GM11168 (cell line): ENCODE measurements at regions not wholly inside any gene's neighbourhood (a gene's known extent, or its start where the extent isn't known, plus 50 kb on each side); places are given as distances from the start of the nearest gene placed in this dataset.
"Not testable (repeated sequence)": the region's sequence is repeated elsewhere in the genome, so short reads cannot be mapped to it uniquely, and the experiment has no call there.

Source experiments
- in situ Hi-C: fragments of 300-500 bp; cut with MboI; formaldehyde crosslinking; loops from one replicate; pipeline ENCODE4 v1.12.0; 2022; ENCODE audit warnings: low sequenced_read_pairs; ENCODE audit not compliant: unreplicated experiment

DNA sequence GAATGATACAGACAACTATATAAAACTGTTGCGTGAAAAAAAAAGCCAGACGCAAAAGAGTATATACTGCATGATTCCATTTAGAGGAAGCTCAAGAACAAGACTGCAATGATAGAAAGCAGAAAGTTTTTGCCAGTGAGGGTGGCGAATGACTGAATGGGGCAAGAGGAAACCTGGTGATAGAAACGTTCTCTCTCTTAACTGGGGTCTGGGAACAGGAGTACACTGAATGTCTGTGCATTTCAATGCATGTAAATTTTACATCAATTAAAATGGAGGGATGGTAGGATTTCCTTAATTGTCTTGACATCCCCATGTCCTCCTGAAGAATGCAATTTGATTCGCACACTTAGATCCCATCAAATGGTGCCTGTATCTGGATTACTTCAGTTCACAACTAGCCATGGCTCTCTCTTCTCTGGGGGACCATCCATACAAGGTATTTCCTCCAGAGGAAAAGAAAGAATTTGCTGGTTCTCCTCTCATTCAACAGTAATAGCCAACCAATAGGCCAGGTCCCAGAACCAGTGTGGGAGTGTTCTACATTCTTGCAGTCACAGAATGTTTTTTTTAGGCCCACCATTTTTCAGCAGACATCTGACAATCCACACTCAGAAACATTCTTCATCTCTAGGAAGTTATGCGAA, 221.0 kb upstream of the KLF14 start:
- in situ Hi-C loops = no loop called here

DNA sequence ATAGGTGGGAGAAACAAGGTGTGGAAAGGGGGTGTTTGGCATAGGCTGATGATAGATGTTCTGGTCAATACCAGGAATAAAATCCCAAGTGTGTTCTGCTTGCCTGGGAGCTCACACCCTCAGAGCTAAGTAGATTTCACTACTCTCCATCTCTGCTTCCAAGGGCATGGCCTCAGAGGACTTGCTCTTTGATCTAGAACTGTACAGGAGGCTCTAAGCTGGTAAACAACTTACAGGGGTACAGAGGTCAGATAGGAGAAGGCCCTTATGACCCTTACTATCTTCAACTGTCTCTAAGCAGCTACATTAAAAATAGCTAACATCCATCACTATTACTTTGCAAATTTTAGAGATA, 221.5 kb upstream of the KLF14 start:
- in situ Hi-C loops = no loop called here

DNA sequence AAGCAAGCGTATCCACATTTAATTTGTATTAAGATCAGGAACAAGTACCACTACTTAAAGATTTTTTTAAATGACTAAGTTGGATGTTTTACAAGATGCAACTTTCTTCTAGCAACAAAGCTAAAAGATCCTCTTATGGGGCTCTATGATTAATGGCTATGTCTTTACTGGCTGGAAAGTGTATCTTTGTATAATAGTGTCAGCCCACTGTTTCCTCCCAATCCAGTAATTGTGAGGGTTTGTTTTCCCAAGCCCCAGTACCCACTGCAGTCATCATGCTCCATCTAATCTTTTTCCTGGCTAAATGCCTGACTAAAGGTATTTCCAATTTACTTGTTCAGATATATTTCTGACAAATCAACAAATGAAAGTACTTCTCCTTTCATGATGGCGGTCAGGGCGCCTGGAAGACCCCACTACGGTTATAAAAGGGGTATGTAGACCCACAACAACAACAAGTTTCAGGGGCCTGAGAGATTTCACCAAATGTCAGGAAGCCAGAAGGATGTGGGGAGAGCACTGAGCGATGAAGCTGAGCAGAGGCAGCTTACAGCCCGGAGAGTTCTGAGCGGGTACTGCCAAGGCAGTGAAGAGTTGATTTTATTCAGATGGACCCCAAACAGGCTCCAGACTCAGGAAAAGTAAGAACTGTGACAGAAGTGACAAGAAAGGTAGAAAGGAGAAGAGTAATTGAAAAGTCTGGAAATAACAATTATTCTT, 222.6 kb upstream of the KLF14 start:
- in situ Hi-C loops = no loop called here

DNA sequence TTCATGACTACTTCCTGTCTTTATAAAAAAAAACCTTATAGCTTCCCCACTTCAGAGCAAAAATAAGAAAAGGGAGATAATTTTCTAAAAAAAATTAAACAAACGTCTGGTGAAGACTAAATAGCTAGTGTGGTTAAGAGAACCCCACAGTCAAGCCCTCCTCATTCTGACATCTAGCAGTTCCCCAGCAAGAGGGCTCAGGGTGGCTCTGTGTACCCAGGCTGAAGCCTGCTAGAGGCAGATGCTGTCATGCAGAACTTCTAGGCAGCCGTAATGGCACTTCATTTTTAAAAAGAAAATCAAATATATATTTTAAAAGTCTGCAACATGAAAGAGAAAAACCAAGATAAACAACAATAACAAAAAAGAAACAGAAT, 223.1 kb upstream of the KLF14 start:
- in situ Hi-C loops = no loop called here

DNA sequence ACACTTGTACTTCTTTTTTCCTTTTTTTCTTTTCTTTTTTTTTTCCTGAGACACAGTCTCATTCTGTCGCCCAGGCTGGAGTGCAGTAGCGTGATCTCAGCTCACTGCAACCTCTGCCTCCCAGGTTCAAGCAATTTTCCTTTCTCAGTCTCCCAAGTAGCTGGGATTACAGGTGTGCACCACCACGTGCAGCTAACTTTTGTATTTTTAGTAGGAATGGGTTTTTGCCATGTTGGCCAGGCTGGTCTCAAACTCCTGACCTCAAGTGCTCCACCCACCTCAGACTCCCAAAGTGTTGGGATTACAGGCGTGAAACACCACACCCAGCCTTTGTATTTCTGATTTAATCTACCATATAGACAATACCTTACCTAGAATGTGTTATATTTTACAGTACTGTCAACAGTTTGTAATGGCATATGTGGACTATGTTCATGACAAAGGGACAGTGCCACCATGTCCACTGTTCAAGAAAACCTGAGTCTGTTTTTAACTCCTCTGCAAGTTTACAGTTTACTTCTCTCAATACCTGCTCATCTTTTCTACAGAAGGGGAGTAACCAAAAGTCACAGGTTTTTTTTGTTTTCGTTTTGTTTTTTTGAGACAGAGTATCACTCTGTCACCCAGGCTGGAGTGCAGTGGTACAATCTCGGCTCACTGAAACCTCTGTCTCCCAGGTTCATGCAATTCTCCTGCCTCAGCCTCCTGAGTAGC, 223.9 kb upstream of the KLF14 start:
- in situ Hi-C loops = not testable (repeated sequence)

DNA sequence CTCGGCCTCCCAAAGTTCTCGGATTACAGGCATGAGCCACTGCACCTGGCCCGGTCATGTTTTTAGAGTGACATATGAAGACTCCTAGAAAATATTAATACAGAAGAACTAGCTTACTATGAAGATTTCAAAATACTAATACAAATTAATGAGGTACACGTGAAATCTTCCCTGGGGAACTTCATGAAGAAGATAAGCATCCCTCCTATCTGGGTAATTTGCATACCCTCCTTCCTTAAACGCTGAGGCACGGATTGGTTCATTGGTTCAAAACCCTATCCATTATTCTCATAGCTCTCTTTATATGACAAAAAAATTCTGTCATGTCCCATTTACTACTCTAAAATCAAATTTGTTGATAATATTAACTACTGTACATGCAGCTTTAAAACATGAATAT, 224.8 kb upstream of the KLF14 start:
- in situ Hi-C loops = no loop called here

DNA sequence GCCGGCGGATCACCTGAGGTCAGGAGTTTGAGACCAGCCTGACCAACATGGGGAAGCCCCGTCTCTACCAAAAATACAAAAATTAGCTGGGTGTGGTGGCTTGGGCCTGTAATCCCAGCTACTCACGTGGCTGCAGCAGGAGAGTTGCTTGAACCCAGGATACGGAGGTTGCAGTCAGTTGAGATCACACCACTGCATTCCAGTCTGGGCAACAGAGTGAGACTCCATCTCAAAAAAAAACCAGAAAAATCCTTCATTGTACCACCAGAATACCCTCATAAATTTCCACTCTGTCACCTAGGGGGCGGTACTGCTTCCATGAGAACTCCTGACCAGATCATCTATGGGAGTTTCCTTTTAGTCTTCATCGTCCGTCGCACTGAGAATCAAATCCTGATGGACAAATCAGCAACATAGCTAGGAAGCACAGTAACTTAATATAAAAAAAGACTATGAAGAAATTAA, 225.8 kb upstream of the KLF14 start:
- in situ Hi-C loops = no loop called here

DNA sequence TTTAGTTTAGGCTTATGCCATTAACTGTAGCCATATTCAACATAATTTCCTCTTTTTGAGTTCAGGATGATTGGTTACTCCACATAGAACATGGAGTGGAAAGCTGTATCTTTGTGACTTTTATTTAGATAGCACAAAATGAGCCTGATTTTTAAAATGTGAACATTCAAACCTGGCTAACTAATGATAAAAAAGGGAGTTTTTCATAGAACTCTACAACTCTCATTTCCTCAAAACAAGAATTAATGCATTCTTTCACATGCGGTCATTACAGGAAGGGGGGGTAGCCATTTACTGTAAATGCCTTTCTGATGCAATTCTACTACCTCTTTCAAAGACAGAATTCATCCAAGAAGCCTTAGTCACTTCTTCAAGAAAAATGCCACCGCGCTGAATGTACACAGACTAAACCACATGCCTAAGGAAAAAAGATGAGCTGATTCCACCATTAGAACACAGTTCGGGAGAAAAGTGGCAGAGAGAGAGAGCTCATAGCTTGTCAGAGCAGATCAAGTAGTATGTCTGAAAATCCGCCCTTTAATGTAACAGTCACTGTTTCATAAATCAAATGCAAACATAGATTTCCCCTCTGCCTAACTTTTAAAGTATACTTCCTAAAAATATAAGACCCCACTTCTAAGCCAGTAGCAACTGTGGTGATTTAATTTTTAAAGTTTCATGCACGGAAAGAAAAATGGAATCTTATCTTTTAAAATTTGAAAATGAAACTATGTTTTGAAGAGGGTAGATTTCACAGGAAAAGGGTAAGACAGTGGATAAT, 226.4 kb upstream of the KLF14 start:
- in situ Hi-C loops = no loop called here

DNA sequence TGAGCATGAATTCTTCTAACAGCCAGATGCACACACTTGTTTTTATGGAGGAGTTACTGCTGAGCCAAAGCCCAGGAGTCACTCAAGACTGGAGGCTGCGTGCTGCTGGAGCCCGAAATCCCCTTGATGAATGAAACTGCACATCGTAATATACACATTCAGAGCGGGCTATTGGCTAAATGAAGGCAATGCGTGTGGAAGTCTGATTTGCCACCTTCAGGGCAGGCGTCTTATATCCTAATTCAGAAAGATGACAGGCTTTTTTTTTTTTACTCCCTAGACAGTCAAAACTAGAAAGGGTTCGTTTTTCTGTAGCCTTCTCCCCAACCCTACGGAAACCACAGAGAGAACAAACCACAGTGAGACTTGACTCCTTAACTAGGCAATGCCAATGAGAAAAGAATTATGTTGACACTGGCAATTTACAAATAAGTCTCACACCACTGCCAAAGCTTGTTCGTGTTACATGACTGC, 227.2 kb upstream of the KLF14 start:
- in situ Hi-C loops = no loop called here

DNA sequence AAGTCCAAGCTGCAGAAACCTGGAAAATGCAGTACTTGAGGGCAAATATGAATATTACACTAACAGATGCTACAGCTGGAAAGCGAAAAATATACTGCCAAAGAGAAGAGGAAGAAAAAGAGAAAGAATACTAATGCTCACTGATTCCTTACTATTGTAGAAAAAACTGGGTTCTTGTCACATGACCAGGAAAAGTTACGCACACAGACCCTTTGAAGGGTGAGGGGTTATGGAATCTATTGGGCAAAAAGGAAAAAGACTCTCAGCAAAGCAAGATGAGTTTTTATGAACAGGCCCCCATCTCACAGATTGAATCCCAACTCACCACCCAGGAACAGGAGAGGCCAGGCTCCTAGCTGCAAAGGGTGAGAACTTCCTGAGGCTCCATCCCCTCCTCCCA, 228.1 kb upstream of the KLF14 start:
- in situ Hi-C loops = no loop called here

DNA sequence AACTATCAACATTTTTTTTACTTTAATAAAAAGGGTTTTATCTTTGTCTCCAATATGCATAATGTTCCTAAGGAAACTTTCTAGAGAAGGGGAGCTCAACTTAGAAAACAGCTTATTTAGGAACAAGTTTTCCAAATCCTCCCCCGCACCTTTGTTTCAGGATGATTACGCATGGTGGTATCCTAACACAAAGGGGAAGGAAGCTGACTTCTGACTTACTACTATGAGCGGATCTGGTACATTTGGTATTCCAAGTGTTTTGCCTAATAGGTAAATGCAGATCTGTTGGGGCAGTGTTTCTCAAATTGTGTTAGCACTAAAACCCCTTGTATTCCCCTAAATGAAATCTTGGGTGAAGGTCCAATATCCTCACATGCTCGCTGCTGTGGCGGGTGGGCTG, 229.3 kb upstream of the KLF14 start:
- in situ Hi-C loops = no loop called here

DNA sequence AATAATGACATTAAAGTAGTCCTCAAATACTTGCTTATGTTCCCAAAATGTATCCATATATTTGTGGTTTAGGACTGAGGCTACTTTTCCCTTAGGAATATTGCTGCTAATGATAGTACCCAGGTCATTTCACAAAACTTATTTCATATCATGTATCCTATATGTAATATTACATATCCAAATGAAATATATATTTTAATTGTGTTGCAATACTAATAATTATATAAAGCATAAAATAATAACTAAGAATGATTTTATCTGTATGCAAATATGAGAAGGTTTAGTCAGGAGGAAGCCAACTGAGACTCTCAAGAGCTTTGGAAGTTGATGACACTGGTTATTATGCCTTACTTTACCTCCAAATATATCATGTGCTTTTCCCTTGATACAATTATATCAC, 231.5 kb upstream of the KLF14 start:
- in situ Hi-C loops = no loop called here

DNA sequence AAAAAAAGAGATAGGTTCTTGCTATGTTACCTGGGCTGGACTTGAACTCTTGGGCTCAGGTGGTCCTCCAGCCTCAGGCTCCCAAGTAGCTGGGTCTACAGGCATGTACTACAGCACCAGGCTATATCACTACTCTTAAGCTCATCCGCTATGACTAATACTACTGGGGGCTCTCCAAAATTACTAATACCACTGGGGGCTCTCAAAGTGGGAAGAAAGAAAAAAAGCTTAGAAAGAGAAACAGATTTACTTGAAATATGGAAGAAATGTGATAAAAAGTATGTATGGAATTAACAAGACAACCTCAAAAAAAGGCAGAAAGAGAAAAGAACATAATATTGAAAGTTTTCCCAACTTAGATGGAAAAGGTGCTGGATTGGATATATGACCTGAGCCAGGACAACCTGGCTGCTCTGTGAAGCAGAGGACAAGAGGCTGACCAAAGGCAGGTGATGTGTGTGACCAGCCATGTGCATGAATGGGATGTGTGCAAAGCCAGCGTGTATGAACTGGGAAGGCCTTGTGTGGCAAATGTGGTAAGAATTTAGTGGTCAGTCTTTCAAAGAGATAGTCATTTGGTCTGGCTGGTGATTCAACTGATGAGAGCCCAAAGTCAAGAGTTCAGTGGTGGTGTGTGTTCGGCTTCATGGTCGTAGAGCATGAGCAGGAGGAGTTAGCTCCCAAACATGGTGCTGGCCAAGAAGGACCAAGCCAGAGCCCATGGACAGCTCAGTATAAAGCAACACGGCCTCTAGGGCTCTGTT, 232.4 kb upstream of the KLF14 start:
- in situ Hi-C loops = no loop called here

DNA sequence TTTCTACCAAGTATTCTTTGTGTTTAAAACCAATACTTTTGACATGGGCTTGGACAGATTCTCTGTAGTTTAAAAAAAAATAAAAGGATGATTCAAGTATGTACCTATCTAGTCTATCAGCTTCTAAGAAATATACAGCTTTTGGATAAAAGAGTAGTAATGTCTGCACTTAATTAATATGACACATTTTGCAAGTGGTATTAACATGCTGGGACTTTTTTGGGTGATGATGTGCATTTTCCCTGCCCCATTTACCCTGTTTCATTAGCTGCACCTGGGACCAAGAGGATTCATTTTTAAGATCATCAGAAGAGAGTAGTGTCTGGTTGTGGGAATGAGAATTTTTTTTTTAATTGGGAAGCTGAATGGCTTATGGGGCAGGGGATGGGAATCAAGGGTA, 236.2 kb upstream of the KLF14 start:
- in situ Hi-C loops = no loop called here

DNA sequence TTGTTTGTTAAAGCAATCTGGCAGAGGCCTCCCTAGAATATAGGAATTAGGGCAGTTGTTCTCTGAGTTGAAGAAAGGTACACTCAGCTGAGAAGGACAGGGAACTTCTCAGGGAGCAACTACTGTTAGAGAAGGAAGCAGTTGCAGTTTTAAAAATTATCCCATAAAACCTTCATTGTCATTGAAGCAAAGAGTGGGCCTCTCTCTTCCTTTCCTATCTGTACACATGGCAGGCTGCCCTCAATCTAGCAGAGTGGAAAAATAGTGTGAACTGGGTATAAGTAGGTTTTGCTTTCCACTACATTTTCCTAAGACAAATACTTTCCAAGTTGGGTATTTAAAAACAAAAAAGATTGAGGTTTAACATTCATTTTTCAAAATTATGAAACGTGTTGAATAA, 236.7 kb upstream of the KLF14 start:
- in situ Hi-C loops = no loop called here

DNA sequence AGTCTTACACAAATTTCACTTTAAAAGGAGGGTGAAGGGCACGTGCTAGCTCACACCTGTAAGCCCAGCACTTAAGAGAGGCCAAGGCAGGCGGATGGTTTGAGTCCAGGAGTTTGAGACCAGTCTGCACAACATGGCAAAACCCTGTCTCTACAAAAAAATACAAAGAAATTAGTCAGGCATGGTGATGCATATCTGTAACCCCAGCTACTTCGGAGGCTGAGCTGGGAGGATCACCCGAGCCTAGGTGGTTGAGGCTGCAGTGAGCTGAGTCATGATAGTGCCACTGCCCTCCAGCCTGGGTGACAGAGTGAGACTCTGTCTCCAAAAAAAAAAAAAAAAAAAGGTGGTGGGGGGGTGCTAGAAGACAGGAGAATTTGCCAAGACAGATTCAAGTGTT, 237.3 kb upstream of the KLF14 start:
- in situ Hi-C loops = no loop called here

DNA sequence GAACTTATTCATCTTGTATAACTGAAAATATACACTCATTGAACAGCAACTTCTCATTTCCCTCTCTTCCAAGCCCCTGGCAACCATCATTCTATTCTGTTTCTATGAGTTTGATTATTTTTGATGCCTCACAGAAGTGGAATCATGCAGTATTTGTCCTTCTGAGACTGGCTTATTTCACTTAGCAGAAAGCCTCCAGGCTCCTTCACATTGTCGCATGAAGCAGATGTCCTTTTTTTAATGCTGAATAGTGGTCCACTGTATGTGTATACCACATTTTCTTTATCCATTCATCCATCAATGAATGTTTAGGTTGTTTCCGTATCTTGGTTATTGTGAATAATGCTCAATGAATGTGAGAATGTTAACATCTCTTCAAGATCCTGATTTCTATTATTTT, 238.2 kb upstream of the KLF14 start:
- in situ Hi-C loops = no loop called here

DNA sequence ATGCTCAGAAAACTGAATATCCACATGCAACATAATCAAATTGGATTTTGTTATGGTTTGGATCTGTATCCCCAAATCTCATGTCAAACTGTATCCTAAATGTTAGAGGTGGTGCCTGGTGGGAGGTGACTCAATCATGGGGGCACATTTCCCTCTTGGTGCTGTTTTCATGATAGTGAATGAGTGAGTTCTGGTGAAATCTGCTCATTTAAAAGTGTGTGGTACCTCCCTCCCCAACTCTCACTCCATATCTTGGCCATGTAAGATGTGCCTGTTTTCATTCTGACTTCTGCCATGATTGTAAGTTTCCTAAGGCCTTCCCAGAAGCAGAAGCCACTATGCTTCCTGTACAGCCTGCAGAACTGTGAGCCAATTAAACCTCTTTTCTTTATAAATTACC, 239.6 kb upstream of the KLF14 start:
- in situ Hi-C loops = no loop called here

DNA sequence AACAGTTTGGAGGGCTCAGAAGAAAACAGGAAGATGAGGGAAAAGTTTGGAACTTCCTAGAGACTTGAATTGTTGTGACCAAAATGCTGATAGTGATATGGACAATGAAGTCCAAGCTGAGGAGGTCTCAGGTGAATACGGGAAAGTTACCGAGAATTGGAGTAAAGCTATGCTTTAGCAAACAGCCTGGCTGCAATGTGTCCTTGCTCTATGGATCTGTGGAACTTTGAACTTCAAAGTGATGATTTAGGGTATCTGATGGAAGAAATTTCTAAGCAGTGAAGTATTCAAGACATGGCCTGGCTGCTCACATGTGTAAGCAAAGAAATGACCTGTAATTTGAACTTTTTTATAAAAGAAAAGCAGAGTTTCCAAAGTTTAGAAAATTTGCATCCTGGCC, 240.2 kb upstream of the KLF14 start:
- in situ Hi-C loops = no loop called here

DNA sequence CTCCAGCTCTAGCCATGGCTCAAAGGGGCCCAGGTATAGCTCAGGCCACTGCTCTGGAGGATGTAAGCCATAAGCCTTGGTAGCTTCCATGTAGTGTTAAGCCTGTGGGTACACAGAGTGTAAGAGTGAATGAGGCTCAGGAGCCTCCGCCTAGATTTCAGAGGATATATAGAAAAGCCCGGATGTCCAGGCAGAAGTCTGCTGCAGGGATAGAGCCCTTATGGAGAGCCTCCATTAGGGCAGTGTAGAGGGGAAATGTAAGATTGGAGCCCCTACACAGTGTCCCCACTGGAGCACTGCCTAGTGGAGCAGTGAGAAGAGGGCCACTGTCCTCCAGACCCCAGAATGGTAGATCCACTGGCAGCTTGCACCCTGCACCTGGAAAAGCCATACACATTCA, 240.8 kb upstream of the KLF14 start:
- in situ Hi-C loops = no loop called here
